ENCODE measurements at regions not wholly inside any gene's neighbourhood (a gene's known extent, or its start where the extent isn't known, plus 50 kb on each side); places are given as distances from the start of the nearest gene placed in this dataset.
"Not testable (repeated sequence)": the region's sequence is repeated elsewhere in the genome, so short reads cannot be mapped to it uniquely, and the experiment has no call there.

DNA sequence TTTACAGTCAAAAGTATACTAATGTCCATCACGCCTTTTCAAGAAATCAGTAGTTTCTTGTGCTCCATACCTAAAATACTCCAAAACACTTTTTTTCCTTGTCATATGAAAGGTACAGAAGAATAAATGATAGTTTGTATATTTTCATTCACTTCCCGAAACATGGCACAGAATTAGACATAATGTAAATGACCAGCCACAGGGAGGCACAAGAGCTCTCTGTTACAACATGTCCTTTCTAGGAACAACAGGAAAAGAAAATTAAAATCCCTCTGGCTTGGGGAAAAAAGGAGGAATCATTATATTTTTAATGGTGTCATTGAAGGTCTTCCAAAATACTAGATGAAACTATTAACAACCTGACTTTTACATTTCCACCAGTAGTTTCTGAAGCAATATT is 331.2 kb downstream of the ACTR3B start:
- no peak for DNase-seq

DNA sequence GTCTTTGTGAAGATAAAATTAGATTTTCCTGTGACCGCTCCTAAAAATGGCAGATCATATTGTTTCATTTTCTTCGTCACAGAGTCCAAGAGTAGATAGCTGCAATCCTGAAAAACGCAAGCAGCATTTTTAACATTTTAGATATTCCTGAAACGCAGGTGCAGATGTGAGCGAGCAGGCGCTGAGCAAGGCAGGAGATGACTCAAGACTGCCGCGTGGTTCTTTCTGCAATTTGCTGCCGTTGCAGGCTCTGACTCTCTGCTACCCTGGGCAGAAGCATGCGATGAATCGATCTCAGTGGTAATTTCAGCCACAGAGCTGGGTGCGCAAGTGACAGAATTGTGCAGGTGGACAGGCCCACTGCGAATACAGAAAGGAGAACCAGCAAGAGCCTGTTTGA is 331.9 kb downstream of the ACTR3B start:
- no peak for DNase-seq

DNA sequence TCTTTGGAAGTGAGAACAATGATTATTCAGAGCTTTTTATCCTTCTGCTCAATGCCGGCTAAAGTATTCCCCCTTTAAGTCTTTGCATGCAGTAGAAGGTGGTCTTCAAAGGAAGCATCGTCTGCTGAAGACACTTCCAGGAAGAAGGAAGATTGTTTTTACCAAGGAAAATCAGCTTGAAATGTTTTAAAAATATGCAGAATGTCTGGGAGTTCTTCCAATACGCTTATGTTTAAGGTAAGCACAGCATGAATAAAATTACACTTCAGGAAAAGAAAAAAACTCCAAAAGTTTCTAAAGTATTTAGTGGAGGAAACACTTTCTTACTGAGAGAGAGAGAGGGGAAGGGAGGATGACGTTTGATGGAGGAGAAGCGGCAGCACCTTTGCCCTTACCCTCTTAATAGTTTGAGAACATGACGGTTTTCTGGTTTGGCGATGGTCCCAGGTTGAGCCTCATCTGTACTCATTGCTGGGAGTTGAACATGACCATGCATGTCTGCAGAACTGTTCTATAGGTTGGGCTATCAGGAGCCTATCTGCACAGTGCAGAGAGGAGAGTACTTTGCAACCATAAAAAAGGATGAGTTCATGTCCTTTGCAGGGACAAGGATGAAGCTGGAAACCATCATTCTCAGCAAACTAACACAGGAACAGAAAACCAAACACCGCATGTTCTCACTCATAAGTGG is 338.1 kb downstream of the ACTR3B start:
- no peak for DNase-seq

DNA sequence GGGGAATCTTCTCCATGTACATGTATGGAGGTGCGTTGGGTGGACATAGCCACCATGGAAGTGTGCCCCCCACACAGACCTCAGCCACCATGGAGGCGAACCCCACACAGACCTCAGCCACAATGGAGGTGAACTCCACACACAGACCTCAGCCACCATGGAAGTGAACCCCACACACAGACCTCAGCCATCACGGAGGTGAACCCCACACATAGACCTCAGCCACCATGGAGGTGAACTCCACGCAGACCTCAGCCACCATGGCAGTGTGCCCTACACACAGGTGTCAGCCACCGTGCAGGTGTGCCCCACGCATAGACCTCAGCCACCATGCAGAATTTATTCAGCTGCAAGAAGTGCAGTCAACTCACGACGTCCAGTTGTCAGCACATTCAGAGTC is 339.7 kb downstream of the ACTR3B start:
- no peak for DNase-seq

DNA sequence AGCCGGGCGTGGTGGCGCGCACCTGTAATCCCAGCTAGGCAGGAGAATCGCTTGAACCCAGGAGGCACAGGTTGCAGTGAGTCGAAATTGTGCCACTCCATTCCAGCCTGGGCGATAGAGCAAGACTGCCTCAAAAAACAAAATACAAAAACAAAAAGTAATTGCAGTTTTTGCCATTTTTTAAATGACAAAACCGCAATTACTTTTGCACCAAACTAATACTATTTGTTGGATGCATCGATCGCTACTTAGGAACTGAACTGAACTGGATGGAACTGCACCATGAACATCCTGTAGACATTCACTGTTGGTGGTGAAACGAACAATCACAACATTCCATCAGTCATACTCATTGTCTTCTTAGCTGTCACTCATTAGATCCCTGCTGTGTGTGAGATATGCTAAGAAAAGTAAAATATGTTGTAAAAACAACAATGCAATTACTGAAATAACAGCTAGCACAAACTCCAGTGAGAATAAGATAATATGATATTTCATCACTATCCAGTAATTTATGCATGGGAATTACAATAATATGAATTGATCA is 341.2 kb downstream of the ACTR3B start:
- no peak for DNase-seq

DNA sequence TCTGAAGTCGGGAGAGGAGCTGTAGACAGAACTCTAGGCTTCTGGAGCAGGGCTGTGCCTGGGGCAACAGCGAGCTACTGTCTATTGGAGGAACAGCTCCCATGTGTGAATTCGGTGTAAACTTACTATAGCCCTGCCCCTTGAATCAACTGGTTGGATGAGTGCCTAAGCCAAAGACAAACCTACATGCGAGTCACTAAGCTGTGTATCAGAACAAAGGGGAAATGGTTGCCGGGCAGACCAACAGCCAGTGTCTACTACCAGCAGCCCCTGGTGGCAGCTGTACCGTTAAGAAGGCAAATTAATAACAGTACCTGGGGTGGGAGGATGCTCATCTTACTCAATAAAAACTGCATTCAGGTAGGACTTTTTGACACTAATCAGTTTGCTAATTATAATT is 343.6 kb downstream of the ACTR3B start:
- DNase-seq, result no peak

DNA sequence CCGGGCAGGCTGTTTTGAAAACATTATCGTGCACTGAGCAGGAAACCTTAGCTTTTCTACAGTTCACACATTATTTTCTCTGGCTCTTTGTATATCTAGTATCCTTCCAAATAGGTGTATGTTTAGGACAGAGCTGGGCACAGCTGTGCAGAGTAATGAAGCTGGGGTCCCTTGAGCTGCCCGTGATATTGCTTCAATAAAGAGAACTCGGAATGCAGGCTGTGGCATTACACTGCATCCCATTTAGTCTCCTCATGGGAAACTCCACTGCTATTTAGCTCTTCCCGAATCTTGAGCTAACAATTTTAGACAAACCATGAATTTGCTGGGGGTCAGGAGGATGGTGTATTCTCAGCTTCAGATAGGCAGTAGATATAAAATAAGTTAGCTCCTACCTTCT is 348.3 kb downstream of the ACTR3B start:
- DNase-seq, result no peak

DNA sequence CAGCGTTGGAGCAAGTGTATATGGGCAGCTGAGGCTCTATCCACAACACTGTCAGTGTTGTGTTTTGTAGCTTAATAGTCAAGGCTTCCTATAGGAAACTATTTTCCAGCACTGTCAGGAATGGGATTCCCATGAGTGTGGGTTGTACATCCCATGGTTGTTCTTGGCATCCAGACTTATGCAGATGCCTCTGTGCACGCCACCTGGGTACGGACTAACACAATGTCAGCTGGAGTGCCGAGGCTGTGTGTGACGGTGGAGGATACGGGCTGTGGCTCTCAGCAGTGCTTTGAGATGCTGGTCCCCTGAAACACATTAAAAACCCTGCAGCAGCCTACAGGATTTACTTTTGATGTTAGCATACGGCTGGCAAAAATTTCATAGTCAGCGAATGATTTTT is 350.0 kb downstream of the ACTR3B start:
- DNase-seq, result no peak

DNA sequence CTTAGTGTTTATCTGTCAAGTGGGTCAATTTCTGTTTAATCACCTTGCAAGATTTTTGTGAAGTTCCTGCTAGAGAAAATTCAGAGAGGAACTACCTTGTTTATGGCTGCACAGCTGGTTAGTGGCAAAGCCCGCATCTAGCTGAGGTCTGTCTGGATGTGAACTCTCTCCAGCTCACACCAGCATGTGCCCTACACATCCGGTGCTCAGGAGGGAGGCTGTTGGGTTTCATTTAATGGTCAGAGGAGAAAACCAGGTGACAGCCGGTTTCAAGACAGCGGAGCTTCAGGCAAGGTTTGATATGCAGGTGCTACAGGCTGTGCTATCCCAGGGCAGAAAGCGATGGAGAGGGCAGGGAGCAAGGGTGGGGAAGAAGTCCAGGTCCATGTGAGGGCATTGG is 351.1 kb downstream of the ACTR3B start:
- no peak for DNase-seq

DNA sequence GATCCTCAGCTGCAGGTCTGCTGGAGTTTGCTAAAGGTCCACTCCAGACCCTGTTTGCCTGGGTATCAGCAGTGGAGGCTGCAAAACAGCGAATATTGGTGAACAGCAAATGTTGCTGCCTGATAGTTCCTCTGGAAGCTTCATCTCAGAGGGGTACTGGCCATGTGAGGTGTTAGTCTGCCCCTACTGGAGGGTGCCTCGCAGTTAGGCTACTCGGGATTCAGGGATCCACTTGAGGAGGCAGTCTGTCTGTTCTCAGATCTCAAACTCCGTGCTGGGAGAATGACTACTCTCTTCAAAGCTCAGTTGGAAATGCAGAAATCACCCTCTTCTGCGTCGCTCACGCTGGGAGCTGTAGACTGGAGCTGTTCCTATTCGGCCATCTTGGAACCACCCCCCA is 362.7 kb downstream of the ACTR3B start:
- not testable (repeated sequence) for DNase-seq

DNA sequence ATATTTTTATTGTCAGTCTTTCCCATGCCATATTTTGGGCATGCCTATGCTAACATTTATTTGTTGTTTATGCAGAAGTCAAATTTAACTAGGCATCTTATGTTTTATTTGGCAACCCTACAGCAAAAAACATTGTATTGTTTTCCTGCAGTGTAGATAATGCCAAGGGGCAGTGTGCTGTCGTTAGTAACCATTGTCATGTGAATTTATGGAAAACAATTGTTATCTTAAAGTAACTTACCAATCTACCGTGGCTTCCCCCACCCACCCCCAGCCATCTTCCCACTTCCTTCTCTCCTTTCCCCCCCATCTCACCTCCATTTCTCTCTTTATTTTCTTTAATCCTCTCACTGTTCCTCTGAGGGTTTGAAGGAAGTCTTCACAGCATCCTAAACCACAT is 370.5 kb downstream of the ACTR3B start:
- no peak for DNase-seq

DNA sequence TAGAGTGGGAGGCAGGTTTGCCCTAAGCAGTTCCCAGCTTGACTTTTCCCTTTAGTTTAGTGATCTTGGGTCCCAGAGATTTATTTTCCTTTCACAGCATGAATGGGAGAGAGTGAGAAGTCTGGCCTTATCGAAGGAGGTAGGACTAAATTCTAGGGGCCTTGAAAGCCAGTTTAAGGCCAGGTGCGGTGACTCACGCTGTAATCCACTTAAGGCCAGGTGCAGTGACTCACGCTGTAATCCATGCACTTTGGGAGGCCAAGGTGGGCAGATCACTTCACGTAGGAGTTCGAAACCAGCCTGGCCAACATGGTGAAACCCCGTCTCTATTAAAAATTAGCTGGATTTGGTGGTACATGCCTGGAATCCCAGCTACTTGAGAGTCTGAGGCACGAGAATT is 392.2 kb downstream of the ACTR3B start:
- no peak for DNase-seq

DNA sequence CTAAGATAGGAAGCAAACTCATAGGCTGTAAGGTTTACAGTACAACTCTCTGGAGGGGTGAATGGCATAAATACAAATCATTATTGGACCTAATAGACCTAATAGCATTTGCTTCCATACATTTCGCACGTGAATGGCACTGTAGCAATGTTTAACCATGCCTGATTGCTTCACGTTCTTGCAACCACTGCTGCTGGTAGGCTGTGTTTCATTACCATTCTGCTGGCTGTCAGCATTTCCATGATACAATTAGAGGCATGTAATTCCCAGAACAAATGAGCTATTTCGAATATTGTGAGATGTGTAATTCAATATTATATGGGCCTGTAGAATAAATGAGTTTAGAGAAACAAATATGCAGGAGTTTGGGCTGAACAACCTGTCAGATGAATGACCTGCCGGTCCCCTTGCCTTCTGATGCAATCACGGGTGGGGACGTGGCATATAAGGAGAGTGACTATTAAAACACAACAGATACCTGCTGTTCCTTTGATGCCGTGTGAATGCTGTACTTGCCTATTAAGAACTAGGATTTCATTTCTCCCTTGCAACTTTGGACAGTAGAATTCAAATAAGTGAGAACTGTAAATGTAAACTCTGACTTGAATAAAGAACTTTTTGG is 393.4 kb downstream of the ACTR3B start:
- DNase-seq, result no peak

DNA sequence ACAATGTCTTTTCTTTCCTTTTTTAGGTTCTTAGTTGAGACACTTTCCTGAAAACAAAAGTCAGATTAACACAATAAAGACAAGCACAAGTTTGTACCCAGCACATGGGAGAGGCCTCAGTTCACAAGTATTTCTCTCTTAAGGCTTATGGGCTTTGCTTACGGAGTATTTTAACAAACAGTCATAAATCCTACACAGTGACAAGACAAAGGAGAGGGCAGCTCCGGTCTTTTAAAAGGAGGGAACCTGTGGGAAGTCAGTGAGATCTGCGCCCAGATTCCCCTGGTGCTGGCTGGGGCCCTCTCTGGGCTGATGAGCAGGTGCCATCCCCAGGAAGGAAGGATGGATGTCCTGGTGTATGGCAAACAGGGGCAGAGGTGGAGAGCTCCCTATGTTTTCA is 398.6 kb downstream of the ACTR3B start:
- no peak for DNase-seq

DNA sequence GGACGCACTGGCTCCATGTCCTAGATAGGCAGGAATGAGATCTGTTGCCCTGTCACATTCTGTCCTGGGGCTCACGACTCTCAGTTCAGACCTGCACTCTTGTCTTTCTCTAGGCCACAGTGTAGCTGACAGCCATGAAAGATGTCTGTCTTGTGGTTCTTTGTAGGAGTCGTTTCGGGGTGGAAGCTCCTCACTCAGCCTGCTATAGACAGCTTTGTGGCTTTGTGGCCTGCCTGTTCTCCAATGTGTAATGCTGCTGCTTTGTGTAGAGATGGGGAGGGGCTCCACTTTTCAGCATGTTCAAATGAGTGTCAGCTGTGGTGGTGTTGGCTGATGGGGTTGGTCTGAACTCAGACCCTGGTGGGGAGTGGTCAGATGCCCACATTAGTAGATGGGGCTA is 410.7 kb downstream of the ACTR3B start:
- no peak for DNase-seq

DNA sequence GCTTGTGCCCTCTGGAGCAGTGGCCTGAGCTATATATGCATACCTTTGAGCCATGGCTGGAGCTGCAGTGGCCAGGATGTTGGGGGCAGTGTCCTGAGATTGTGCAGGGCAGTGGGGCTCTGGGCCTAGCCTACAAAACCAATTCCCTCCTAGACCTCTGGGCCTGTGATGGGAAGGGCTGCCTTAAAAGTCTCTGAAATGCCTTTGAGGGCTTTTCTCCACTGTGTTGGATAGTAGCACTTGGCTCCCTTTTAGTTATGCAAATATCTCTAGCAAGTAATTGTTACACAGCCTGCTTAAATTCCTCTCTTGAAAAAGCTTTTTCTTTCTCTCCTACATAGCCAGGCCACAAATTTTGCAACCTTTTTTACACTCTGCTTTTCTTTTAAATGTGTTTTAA is 426.4 kb downstream of the ACTR3B start:
- DNase-seq, result no peak

DNA sequence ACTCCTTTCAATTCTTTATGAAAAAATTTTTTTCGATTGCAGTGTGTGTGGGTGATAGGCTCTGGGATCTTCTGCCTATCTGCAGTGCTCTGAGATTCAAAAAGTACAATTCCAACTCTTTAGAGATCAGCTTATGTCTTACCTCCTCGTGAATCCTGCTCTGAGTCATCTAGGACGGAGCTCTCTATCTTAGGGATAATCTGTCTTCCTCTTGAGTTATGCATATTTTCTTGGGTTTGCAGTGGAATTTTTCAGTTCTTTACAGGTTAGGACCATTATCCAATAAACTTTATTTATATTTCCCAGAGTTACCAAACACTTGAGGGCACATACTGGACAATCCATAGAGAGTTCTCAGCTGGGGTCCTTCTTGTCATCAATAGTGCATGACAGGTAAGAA is 428.6 kb downstream of the ACTR3B start:
- DNase-seq, result no peak

DNA sequence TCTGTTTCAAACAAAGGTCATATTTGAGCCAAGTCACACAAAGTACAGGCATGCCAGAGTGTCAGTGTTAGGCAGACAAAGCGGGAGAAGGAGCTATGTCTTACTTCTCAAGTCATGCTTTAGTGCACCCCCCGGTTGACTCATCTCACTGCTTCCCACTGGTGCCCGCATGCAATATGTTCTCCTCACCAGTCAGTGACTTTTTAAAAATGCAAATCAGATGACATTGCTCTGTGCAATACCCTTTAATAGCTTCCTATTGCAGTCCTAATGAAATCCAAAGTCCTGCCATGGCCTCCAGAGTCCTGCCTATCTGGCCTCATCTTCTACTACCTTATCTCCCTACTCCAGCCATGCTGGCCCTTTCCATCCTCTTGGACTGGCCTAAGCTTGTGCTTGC is 429.1 kb downstream of the ACTR3B start:
- DNase-seq, result no peak

DNA sequence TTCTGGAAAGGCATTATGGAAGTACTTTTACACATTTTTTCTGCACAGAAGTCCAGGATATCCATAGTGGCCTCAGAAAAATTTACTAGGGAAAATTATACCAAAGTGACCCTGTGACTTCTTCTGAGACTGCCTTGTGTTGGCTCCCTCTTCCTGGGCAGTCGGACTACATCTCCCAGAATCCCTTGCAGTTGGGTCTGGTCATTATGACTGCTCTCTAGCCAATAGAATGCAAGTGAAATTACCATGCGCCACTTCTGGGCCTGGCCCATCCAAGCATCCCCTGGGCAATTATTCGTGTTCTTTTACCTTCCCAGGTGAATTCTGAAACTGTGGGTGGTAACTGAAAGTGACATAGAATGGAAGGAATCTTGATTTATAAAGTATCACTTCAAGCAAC is 430.9 kb downstream of the ACTR3B start:
- DNase-seq, result no peak

DNA sequence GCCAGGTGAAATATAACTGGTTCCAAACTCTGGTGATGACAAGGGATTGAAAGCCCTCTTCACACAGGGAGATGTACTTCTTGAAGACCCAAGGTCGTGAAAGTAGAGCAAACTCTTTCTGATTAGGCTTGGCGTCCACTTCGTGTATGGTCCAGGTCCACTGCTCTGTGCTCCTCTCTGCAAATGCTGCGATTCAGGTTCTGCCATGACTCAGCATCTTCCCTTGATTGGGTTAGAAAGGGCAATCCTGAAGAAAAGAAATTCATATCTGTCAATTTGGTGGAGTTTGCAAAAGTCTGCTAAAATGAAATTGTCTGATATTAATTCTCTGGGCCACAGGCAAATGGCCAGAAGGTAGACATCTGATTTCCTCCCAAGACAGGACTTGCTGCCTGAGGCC is 431.4 kb downstream of the ACTR3B start:
- DNase-seq, result no peak

DNA sequence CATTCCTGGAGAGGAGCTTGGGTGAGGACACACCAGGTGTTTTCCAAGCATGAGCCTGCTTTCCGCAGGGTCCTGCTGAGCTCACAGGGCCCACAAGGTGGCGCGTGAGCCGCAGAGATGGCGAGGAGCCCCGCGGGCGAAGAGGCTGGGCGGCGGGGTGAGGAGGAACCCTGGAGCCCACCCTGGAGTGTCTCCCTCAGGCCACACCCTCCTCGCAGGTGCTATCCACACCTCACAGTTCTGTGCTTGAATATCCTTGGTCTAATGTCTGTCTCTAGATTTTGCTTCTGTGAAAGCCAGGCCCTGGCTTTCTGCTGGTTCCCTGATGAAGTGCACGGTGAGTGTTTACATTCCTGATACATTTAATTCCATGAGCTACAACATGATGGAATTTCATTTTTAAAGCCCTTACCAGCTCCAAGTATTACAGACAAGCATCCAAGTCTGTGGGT is 433.6 kb downstream of the ACTR3B start:
- no peak for DNase-seq

DNA sequence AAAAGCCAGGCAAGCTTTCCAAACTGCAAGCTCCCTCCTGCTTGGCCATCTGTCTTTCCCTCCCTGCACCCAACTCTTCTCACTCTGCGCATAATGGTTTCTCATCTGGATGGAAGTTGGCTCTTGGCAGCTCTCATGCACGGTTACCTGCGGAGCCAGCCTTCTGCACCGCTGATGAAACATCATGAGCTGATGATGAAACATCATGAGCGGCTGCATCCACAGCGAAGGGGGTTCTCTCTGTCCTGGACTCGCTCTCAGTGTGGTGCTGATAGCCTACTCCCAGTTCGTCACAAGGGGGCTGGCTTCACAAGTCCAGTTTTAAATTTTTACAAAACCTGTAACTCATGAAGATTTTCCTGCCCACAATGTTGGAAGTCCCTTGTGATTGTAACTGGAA is 457.5 kb downstream of the ACTR3B start:
- DNase-seq, result no peak

DNA sequence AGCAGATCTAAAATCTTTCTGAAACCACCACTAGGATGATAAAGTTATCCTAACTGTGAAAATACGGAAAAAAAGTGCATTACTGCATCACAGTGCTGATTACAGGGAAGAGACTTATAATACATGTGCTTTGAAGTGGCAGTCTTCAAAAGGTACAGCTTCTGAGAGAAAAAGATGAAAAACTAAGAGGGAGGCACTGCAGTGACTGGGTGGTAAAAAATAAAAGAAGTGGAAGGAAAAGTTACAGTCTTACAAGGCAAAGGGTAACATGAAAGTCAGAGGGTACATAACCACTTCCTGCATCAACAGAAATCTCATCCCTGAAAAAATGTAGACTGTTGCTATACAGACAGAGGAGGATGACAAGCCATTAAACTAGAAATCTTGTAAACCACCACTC is 465.3 kb downstream of the ACTR3B start:
- no peak for DNase-seq

DNA sequence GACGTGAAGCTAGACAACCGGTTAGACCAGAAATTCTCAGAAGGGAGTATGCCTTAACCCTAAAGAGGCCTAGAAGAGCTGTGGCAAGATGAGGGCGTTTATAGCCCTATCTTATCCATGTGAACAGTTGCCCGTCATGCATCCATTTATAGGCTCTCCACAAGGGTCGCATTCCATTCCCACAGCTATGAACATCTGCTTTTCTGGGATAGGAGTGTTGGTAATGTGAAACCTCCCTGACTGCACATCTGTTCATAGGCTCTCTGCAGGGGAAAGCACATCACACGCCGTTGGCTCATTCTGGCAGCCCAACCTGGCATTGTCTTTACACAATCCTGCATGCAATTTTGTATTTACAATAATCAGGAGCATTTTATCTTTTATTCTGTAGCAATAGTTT is 485.6 kb downstream of the ACTR3B start:
- DNase-seq, result not testable (repeated sequence)

DNA sequence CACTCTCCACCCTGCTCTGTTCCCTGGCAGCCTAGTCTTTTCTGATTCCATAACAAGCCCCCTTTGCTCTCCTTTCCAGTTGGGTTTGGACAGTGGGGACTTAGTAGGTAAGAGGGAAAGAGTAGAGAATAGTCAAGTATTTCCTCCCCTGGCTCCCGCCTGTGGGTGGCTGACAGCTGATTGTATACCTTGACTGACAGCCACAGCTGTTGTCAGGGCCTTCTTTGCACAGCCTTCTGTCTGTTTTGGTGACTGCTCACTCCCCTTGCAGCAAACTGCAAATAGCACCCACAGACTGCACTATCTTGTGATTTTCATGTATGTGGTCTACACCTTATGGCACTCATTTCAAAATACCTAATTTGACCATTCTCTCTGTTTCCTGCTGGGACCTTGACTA is 486.3 kb downstream of the ACTR3B start:
- no peak for DNase-seq

All from NCI-H1694 (cell line).